GM12878 (cell line): ENCODE measurements at regions not wholly inside any gene's neighbourhood (a gene's known extent, or its start where the extent isn't known, plus 50 kb on each side); places are given as distances from the start of the nearest gene placed in this dataset.

Experiments
- ATAC-seq: fragments of 200-7000 bp; cut with Tn5 transposase; 3 replicates; pipeline ENCODE4 v1.9.1; 2020; ENCODE audit warnings: mild to moderate bottlenecking, moderate library complexity
- BruUV-seq: library from RNA; stranded (reverse); fragments of 400-500 nt; replicated peaks from 2 replicates; lab custom pipeline; 2021; lab: Mats Ljungman, UMichigan
- CTCF ChIA-PET: fragments of 300-600 bp; sonication (Branson Sonifier 250); formaldehyde crosslinking; extraction: SDS; loops from one replicate; lab custom pipeline; 2021; ENCODE audit warnings: inconsistent platforms; lab: Yijun Ruan, JAX
- POLR2A ChIA-PET: fragments of 350-600 bp; formaldehyde crosslinking; extraction: SDS; loops from one replicate; lab custom pipeline; 2021; ENCODE audit warnings: inconsistent platforms; lab: Charles Lee
- RAD21 ChIA-PET: fragments of 300-600 bp; sonication (Branson Sonifier 250); formaldehyde crosslinking; loops from one replicate; lab custom pipeline; 2023; ENCODE audit warnings: antibody characterized with exemption; ENCODE audit not compliant: unreplicated experiment; lab: Charles Lee
- SMC1A ChIA-PET: fragments of 300-600 bp; sonication (Branson Sonifier 250); formaldehyde crosslinking; loops from one replicate; lab custom pipeline; 2023; ENCODE audit not compliant: unreplicated experiment, uncharacterized antibody; lab: Charles Lee
- DNase-seq: peaks from one replicate; pipeline ENCODE4 v3.0.0-alpha.2; 2011; ENCODE audit warnings: low read depth, low spot score
- FAIRE-seq: peaks from 3 replicates; lab custom pipeline; 2011; peaks lifted over from hg19 to GRCh38; lab: Jason Lieb, UNC
- H2AFZ ChIP-seq: 2 replicates; pipeline ENCODE4 v1.6.0; 2011; ENCODE audit warnings: low read depth, low read length, control low read depth; ENCODE audit not compliant: control insufficient read depth
- H3K27ac ChIP-seq: 2 replicates; pipeline ENCODE4 v1.5.1; 2011; ENCODE audit warnings: control low read depth; ENCODE audit not compliant: control insufficient read depth, insufficient read depth
- H3K27me3 ChIP-seq, 2 experiments: replicated peaks in 1 of 2; 2 replicates each; pipeline versions ENCODE4 v1.6.0 to v1.6.1; 2011; ENCODE audit warnings: low read length in 1 of 2; ENCODE audit not compliant: control insufficient read depth in 2 of 2, insufficient read depth in 2 of 2
- H3K36me3 ChIP-seq, 2 experiments: 2 replicates each; pipeline ENCODE4 v1.5.1; 2011; ENCODE audit warnings: low read length in 1 of 2; ENCODE audit not compliant: control insufficient read depth in 2 of 2, insufficient read depth in 2 of 2
- H3K4me1 ChIP-seq: 2 replicates; pipeline ENCODE4 v1.6.1; 2011; ENCODE audit warnings: mild to moderate bottlenecking, low read length, moderate library complexity, mixed read lengths; ENCODE audit not compliant: control insufficient read depth, insufficient read depth
- H3K4me2 ChIP-seq: 2 replicates; pipeline ENCODE4 v1.6.0; 2011; ENCODE audit warnings: control low read depth; ENCODE audit not compliant: control insufficient read depth, insufficient read depth
- H3K4me3 ChIP-seq: fragments of 200-600 bp; sonication (generic); 2 replicates; pipeline ENCODE4 v1.5.1; 2016
- H3K79me2 ChIP-seq: 2 replicates; pipeline ENCODE4 v1.6.0; 2011; ENCODE audit warnings: low read length; ENCODE audit not compliant: control insufficient read depth, insufficient read depth
- H3K9ac ChIP-seq: 2 replicates; pipeline ENCODE4 v1.8.0; 2011; ENCODE audit warnings: low read length, control low read depth, mixed read lengths; ENCODE audit not compliant: control insufficient read depth, insufficient read depth
- H3K9me3 ChIP-seq: replicated peaks from 3 replicates; pipeline ENCODE4 v1.5.1; 2011; ENCODE audit warnings: mild to moderate bottlenecking, low read length; ENCODE audit not compliant: control insufficient read depth, insufficient read depth
- H4K20me1 ChIP-seq: 2 replicates; pipeline ENCODE4 v1.6.0; 2011; ENCODE audit not compliant: control insufficient read depth, insufficient read depth
- ASH2L ChIP-seq: fragments of 300-600, 200-600 bp; sonication (generic); IDR thresholded peaks from 2 replicates; pipeline ENCODE4 v1.6.1; 2017; ENCODE audit warnings: low read depth, mild to moderate bottlenecking, borderline replicate concordance
- ATF2 ChIP-seq: IDR thresholded peaks from 2 replicates; pipeline ENCODE4 v1.6.1; 2012; ENCODE audit warnings: low read length, inconsistent platforms
- BMI1 ChIP-seq: fragments of 450-650 bp; IDR thresholded peaks from 2 replicates; pipeline ENCODE4 v1.6.1; 2016; ENCODE audit warnings: mild to moderate bottlenecking, moderate library complexity, borderline replicate concordance
- GABPA ChIP-seq: IDR thresholded peaks from 2 replicates; pipeline ENCODE4 v1.6.1; 2014; ENCODE audit warnings: antibody characterized with exemption, low read depth, mild to moderate bottlenecking, inconsistent platforms
- KDM1A ChIP-seq: fragments of 200-600 bp; sonication (generic); IDR thresholded peaks from 2 replicates; pipeline ENCODE4 v1.6.1; 2016; ENCODE audit warnings: borderline replicate concordance
- MEF2A ChIP-seq: IDR thresholded peaks from 2 replicates; pipeline ENCODE4 v1.6.1; 2011; ENCODE audit warnings: low read depth, mild to moderate bottlenecking, low read length, moderate library complexity; ENCODE audit not compliant: insufficient read depth
- MXI1 ChIP-seq: fragments of 150-350 bp; IDR thresholded peaks from 2 replicates; pipeline ENCODE4 v1.6.1; 2011; ENCODE audit warnings: low read depth, mild to moderate bottlenecking, inconsistent platforms, low read length, improper control_type of control experiment
- POU2F2 ChIP-seq: IDR thresholded peaks from 3 replicates; pipeline ENCODE4 v1.6.1; 2011; ENCODE audit warnings: low read depth, mild to moderate bottlenecking, low read length, borderline replicate concordance
- RUNX3 ChIP-seq: IDR thresholded peaks from 2 replicates; pipeline ENCODE4 v1.6.1; 2012; ENCODE audit warnings: low read length, inconsistent platforms
- TAF1 ChIP-seq: IDR thresholded peaks from 2 replicates; pipeline ENCODE4 v1.6.1; 2011; ENCODE audit warnings: mild to moderate bottlenecking, low read depth, low read length, borderline replicate concordance
- WRNIP1 ChIP-seq: IDR thresholded peaks from 2 replicates; pipeline ENCODE4 v1.6.1; 2011; ENCODE audit warnings: low read depth, low read length, improper control_type of control experiment, borderline replicate concordance
- WGBS: methylation state at CpG from one replicate; pipeline ENCODE4 v1.1.6; 2016; ENCODE audit warnings: low lambda C conversion rate; ENCODE audit not compliant: insufficient replicate concordance, insufficient coverage; ENCODE audit errors: missing lambda C conversion rate; 5-methylcytosine and 5-hydroxymethylcytosine counted together
- in situ Hi-C: fragments of 300-500 bp; cut with MboI; formaldehyde crosslinking; loops from 9 replicates; pipeline ENCODE4 v1.14.3; 2018; ENCODE audit warnings: mixed read lengths
- intact Hi-C: fragments of 100-400 bp; cut with micrococcal nuclease; formaldehyde crosslinking; loops from one replicate; pipeline ENCODE4 v1.14.2; 2022; ENCODE audit not compliant: unreplicated experiment
- TF ChIP-seq, protein P1 (sequence below): fragments of 450-650 bp; IDR thresholded peaks from 2 replicates; pipeline ENCODE4 v1.6.1; 2017; ENCODE audit warnings: mild to moderate bottlenecking, moderate library complexity
- TF ChIP-seq, protein P2 (sequence below): fragments of 150-350 bp; IDR thresholded peaks from 2 replicates; pipeline ENCODE4 v1.6.1; 2014; ENCODE audit warnings: mild to moderate bottlenecking, low read depth, low read length

- TF ChIP-seq ATF2 (no peak), BMI1 (no peak), KDM1A (no peak), WRNIP1 (no peak), MXI1 (no peak)
Measured at GRCh38 chr12:78792052-78792698, 72.4 kb upstream of the SYT1 start (continued).

DNA sequence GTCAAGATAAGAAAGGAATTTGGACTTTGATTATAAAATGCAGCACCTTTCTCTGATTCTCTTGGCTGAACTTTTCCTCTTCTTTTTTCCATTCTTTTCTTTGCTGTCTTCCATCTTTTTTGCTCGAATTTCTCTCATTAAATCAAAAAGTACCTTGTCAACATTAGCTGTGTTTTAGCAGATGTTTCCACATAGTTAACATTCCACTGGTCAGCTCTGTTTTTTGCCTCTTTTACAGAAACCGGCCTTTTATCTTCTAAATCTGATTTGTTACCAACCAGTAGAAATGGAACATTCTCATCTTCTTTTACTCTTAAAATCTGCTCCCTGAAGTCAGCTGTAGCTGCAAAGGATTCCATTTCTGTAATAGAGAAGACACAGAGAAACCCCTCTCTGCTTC, 71.1 kb upstream of the SYT1 start:
- no peaks in the 10 kb centered on the region for H3K79me2 ChIP-seq
- H3K27me3 ChIP-seq: no peaks in the 10 kb centered on the region
- TF ChIP-seq ASH2L (no peak), MEF2A (no peak), TAF1 (no peak), GABPA (no peak), RUNX3 (no peak), POU2F2 (no peak)
- TF ChIP-seq, protein P1, sequence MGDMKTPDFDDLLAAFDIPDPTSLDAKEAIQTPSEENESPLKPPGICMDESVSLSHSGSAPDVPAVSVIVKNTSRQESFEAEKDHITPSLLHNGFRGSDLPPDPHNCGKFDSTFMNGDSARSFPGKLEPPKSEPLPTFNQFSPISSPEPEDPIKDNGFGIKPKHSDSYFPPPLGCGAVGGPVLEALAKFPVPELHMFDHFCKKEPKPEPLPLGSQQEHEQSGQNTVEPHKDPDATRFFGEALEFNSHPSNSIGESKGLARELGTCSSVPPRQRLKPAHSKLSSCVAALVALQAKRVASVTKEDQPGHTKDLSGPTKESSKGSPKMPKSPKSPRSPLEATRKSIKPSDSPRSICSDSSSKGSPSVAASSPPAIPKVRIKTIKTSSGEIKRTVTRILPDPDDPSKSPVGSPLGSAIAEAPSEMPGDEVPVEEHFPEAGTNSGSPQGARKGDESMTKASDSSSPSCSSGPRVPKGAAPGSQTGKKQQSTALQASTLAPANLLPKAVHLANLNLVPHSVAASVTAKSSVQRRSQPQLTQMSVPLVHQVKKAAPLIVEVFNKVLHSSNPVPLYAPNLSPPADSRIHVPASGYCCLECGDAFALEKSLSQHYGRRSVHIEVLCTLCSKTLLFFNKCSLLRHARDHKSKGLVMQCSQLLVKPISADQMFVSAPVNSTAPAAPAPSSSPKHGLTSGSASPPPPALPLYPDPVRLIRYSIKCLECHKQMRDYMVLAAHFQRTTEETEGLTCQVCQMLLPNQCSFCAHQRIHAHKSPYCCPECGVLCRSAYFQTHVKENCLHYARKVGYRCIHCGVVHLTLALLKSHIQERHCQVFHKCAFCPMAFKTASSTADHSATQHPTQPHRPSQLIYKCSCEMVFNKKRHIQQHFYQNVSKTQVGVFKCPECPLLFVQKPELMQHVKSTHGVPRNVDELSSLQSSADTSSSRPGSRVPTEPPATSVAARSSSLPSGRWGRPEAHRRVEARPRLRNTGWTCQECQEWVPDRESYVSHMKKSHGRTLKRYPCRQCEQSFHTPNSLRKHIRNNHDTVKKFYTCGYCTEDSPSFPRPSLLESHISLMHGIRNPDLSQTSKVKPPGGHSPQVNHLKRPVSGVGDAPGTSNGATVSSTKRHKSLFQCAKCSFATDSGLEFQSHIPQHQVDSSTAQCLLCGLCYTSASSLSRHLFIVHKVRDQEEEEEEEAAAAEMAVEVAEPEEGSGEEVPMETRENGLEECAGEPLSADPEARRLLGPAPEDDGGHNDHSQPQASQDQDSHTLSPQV: no peak
- TF ChIP-seq, protein P2, sequence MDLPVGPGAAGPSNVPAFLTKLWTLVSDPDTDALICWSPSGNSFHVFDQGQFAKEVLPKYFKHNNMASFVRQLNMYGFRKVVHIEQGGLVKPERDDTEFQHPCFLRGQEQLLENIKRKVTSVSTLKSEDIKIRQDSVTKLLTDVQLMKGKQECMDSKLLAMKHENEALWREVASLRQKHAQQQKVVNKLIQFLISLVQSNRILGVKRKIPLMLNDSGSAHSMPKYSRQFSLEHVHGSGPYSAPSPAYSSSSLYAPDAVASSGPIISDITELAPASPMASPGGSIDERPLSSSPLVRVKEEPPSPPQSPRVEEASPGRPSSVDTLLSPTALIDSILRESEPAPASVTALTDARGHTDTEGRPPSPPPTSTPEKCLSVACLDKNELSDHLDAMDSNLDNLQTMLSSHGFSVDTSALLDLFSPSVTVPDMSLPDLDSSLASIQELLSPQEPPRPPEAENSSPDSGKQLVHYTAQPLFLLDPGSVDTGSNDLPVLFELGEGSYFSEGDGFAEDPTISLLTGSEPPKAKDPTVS: no peak
- FAIRE-seq (no peak), DNase-seq (no peak), ATAC-seq (no peak)
- ChIA-PET SMC1A (interaction anchor here (0.7 to 0.8 kb wide), 2 partner anchors 13 to 15 kb away, joined by 3 read pairs; no protein-coding TSS in a partner anchor), CTCF (no interaction called here), RAD21 (no interaction called here), POLR2A (no interaction called here)
- no peaks in the 10 kb centered on the region for H4K20me1 ChIP-seq
- H3K27ac ChIP-seq: no peak overlapping the region
- WGBS: 0% methylated on average over 2 of the region's 2 CpGs
- H2AFZ ChIP-seq: no peak overlapping the region
- H3K4me2 ChIP-seq: no peak overlapping the region
- no peaks in the 10 kb centered on the region for H3K9me3 ChIP-seq
- H3K36me3 ChIP-seq: no peaks in the 10 kb centered on the region
- no TSS peak for BruUV-seq
- intact Hi-C loops (no loop called here), in situ Hi-C loops (no loop called here)
- no peaks in the 10 kb centered on the region for H3K4me1 ChIP-seq
- no peak overlapping the region for H3K9ac ChIP-seq
- no peak overlapping the region for H3K4me3 ChIP-seq
